HCT116 (cell line): ENCODE measurements at regions not wholly inside any gene's neighbourhood (a gene's known extent, or its start where the extent isn't known, plus 50 kb on each side); places are given as distances from the start of the nearest gene placed in this dataset.

ENCODE experiments used
- ATAC-seq: fragments of 200-7000 bp; cut with Tn5 transposase; 2 replicates; pipeline ENCODE4 v1.9.1; 2020; ENCODE audit warnings: mild to moderate bottlenecking, moderate library complexity
- BruUV-seq: library from RNA; stranded (reverse); fragments of 400-500 nt; replicated peaks from 2 replicates; lab custom pipeline; 2021; lab: Mats Ljungman, UMichigan
- CTCF ChIA-PET: fragments of 300-600 bp; sonication (Branson Sonifier 250); formaldehyde crosslinking; loops from one replicate; lab custom pipeline; 2021; ENCODE audit warnings: antibody characterized with exemption; lab: Charles Lee
- POLR2A ChIA-PET: fragments of 300-600, 350-600 bp; sonication (Branson Sonifier 250); formaldehyde crosslinking; loops from one replicate; lab custom pipeline; 2021; ENCODE audit warnings: antibody characterized with exemption; lab: Charles Lee
- RAD21 ChIA-PET, 2 experiments: fragments of 300-600 bp; sonication (Branson Sonifier 250); formaldehyde crosslinking; loops; one replicate each; lab custom pipeline; 2023; ENCODE audit warnings: low total read pairs in 2 of 2; ENCODE audit not compliant: uncharacterized antibody in 2 of 2, unreplicated experiment in 2 of 2, low non-redundant PET in 1 of 2; lab: Charles Lee
- DNase-seq: peaks from one replicate; pipeline ENCODE4 v3.0.0-alpha.2; 2010; ENCODE audit warnings: low read depth, low spot score
- H2AFZ ChIP-seq: fragments of 200-600 bp; shearing (Covaris generic), sonication (generic); 2 replicates; pipeline ENCODE4 v1.6.1; 2017; ENCODE audit warnings: low read depth, mixed run types, mixed read lengths, antibody characterized with exemption, low read length; ENCODE audit not compliant: poor library complexity, severe bottlenecking
- H3K27ac ChIP-seq: 2 replicates; pipeline ENCODE4 v1.5.1; 2012; ENCODE audit warnings: low read depth, low read length
- H3K27me3 ChIP-seq: fragments of 200-600 bp; sonication (generic); 2 replicates; pipeline ENCODE4 v1.6.1; 2016; ENCODE audit warnings: mixed run types, low read length, mixed read lengths; ENCODE audit not compliant: insufficient read depth
- H3K36me3 ChIP-seq, 2 experiments: fragments of 200-500 bp in 1 of 2; fragments of 200-600 bp in 1 of 2; sonication (Bioruptor generic) in 1 of 2; sonication (generic) in 1 of 2; 2 replicates each; pipeline versions ENCODE4 v1.5.1 to v1.6.1; 2014 to 2016; ENCODE audit warnings: low read length in 2 of 2, inconsistent platforms in 1 of 2, mixed read lengths in 1 of 2, mixed run types in 1 of 2; ENCODE audit not compliant: insufficient read depth in 2 of 2, control insufficient read depth in 1 of 2
- H3K4me1 ChIP-seq, 2 experiments: fragments of 200-600 bp in 1 of 2; sonication (generic) in 1 of 2; 2 replicates each; pipeline versions ENCODE4 v1.5.1 to v1.6.1; 2012 to 2017; ENCODE audit warnings: low read length in 2 of 2, inconsistent platforms in 1 of 2, mild to moderate bottlenecking in 1 of 2, mixed read lengths in 1 of 2, mixed run types in 1 of 2, moderate library complexity in 1 of 2; ENCODE audit not compliant: insufficient read depth in 2 of 2, control insufficient read depth in 1 of 2
- H3K4me2 ChIP-seq: fragments of 200-600 bp; sonication (generic); 2 replicates; pipeline ENCODE4 v1.6.1; 2017; ENCODE audit warnings: mixed run types, low read length, mixed read lengths
- H3K4me3 ChIP-seq, 2 experiments: fragments of 200-600 bp in 1 of 2; sonication (generic) in 1 of 2; replicated peaks in 1 of 2; 2 replicates each; pipeline ENCODE4 v1.5.1; 2011 to 2016; ENCODE audit warnings: low read length in 2 of 2, control low read depth in 1 of 2, low read depth in 1 of 2, mild to moderate bottlenecking in 1 of 2, mixed read lengths in 1 of 2, mixed run types in 1 of 2
- H3K79me2 ChIP-seq: fragments of 200-600 bp; sonication (generic); 2 replicates; pipeline ENCODE4 v1.6.1; 2017; ENCODE audit warnings: mild to moderate bottlenecking, mixed run types, low read length, moderate library complexity, mixed read lengths; ENCODE audit not compliant: insufficient read depth
- H3K9ac ChIP-seq: fragments of 200-600 bp; sonication (generic); 2 replicates; pipeline ENCODE4 v1.6.1; 2016; ENCODE audit warnings: low read length, mixed read lengths
- H3K9me2 ChIP-seq: fragments of 200-600 bp; sonication (generic), shearing (Covaris generic); 2 replicates; pipeline ENCODE4 v1.6.1; 2017; ENCODE audit warnings: mixed run types, mild to moderate bottlenecking, moderate library complexity; ENCODE audit not compliant: insufficient read depth
- H3K9me3 ChIP-seq, 2 experiments: fragments of 200-500 bp in 1 of 2; fragments of 200-600 bp in 1 of 2; sonication (Bioruptor generic) in 1 of 2; sonication (generic) in 1 of 2; 2 replicates each; pipeline ENCODE4 v1.6.1; 2014 to 2017; ENCODE audit warnings: low read length in 2 of 2, mixed read lengths in 2 of 2, inconsistent platforms in 1 of 2, low read depth in 1 of 2, mild to moderate bottlenecking in 1 of 2, mixed run types in 1 of 2, moderate library complexity in 1 of 2; ENCODE audit not compliant: control insufficient read depth in 1 of 2, insufficient read depth in 1 of 2
- H4K20me1 ChIP-seq: fragments of 200-600 bp; sonication (generic), shearing (Covaris generic); 2 replicates; pipeline ENCODE4 v1.6.1; 2017; ENCODE audit warnings: mixed run types, mild to moderate bottlenecking, moderate library complexity; ENCODE audit not compliant: insufficient read depth
- CBX3 ChIP-seq: IDR thresholded peaks from 2 replicates; pipeline ENCODE4 v1.6.1; 2012; ENCODE audit warnings: low read depth
- EZH2phosphoT487 ChIP-seq: fragments of 200-600 bp; IDR thresholded peaks from 2 replicates; pipeline ENCODE4 v1.6.1; 2018; ENCODE audit warnings: antibody characterized with exemption, borderline replicate concordance
- FOSL1 ChIP-seq: IDR thresholded peaks from 2 replicates; pipeline ENCODE4 v1.6.1; 2012; ENCODE audit warnings: low read depth
- JUND ChIP-seq: IDR thresholded peaks from 2 replicates; pipeline ENCODE4 v1.6.1; 2012
- RAD21 ChIP-seq: IDR thresholded peaks from 2 replicates; pipeline ENCODE4 v1.6.1; 2012; ENCODE audit warnings: low read depth, mild to moderate bottlenecking
- SP1 ChIP-seq: IDR thresholded peaks from 2 replicates; pipeline ENCODE4 v1.6.1; 2012; ENCODE audit warnings: low read depth
- ZFX ChIP-seq: fragments of 450-650 bp; IDR thresholded peaks from 2 replicates; pipeline ENCODE4 v1.6.1; 2017
- ZNF274 ChIP-seq: fragments of 200-500 bp; sonication (Bioruptor generic); IDR thresholded peaks from 2 replicates; pipeline ENCODE4 v1.6.1; 2014; ENCODE audit warnings: mild to moderate bottlenecking, low read depth, low read length, inconsistent platforms
- intact Hi-C: fragments of 100-400 bp; cut with micrococcal nuclease; formaldehyde crosslinking; loops from 2 replicates; pipeline ENCODE4 v1.10.0; 2022
- TF ChIP-seq, protein P1 (sequence below), 3 experiments: fragments of 200-600 bp in 1 of 3; sonication (generic) in 1 of 3; IDR thresholded peaks in 2 of 3; conservative IDR thresholded peaks in 1 of 3; 2 replicates each; pipeline ENCODE4 v1.5.1; 2012 to 2017; ENCODE audit warnings: low read depth in 2 of 3, low read length in 2 of 3, antibody characterized with exemption in 1 of 3, borderline replicate concordance in 1 of 3, control low read depth in 1 of 3, mild to moderate bottlenecking in 1 of 3, mixed read lengths in 1 of 3, mixed run types in 1 of 3, moderate library complexity in 1 of 3; ENCODE audit not compliant: insufficient read depth in 1 of 3
- TF ChIP-seq, protein P2 (sequence below): IDR thresholded peaks from 2 replicates; pipeline ENCODE4 v1.6.1; 2012; ENCODE audit warnings: low read depth

- TF ChIP-seq, protein P1, sequence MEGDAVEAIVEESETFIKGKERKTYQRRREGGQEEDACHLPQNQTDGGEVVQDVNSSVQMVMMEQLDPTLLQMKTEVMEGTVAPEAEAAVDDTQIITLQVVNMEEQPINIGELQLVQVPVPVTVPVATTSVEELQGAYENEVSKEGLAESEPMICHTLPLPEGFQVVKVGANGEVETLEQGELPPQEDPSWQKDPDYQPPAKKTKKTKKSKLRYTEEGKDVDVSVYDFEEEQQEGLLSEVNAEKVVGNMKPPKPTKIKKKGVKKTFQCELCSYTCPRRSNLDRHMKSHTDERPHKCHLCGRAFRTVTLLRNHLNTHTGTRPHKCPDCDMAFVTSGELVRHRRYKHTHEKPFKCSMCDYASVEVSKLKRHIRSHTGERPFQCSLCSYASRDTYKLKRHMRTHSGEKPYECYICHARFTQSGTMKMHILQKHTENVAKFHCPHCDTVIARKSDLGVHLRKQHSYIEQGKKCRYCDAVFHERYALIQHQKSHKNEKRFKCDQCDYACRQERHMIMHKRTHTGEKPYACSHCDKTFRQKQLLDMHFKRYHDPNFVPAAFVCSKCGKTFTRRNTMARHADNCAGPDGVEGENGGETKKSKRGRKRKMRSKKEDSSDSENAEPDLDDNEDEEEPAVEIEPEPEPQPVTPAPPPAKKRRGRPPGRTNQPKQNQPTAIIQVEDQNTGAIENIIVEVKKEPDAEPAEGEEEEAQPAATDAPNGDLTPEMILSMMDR (IDR thresholded peaks at IDR 0.05 in 2 of 3, conservative IDR thresholded peaks at IDR 0.05 in 1 of 3; ENCODE audit: borderline replicate concordance in 1 of 3, insufficient read depth in 1 of 3, low read depth in 2 of 3, low read length in 2 of 3) = no peak
- TF ChIP-seq SP1 (peak; percentile 65), CBX3 (peak; percentile 71; the same call in 1 of the 2 replicates), JUND (peak; percentile 73)
- TF ChIP-seq, all 23 proteins: peak for 8
Measured at GRCh38 chr2:219968685-219969345, 341.4 kb downstream of the SLC4A3 start (continued).

DNA sequence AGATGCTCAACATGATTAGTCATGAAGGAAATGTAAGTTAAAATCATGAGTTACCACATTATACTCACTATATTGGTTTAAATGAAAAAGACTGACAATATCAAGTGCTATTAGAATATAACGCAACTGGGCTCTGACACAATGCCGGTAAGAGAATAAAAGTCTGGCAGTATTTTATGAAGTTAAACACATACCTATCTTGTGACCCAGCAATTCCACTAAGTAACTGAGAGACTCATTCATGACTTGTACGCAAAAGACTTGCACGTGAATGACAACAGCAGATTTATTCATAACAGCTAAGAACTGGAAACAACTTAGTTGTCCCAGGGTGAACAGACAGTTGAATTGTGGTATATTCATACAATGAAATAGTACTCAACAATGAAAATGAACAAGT, 342.1 kb downstream of the SLC4A3 start:
- Histone ChIP-seq H2AFZ (no peak overlapping the region), H3K36me3 (peaks cover 0 to 3% of the 10 kb centered on the region in 2 experiments; a peak in 1 of 4 replicates), H4K20me1 (no peaks in the 10 kb centered on the region), H3K27ac (peak overlapping the region; percentile 48; the same call in 1 of the 2 replicates), H3K27me3 (no peaks in the 10 kb centered on the region), H3K4me3 (no peak overlapping the region), H3K9ac (no peak overlapping the region), H3K4me2 (peak overlapping the region; percentile 58), H3K4me1 (peaks cover 11 to 27% of the 10 kb centered on the region in 2 experiments), H3K79me2 (0 out of 2 replicates have a peak, but pooled peaks cover 3% of the 10 kb centered on the region), H3K9me2 (no peaks in the 10 kb centered on the region), H3K9me3 (no peaks in the 10 kb centered on the region)
- TF ChIP-seq, protein P2, sequence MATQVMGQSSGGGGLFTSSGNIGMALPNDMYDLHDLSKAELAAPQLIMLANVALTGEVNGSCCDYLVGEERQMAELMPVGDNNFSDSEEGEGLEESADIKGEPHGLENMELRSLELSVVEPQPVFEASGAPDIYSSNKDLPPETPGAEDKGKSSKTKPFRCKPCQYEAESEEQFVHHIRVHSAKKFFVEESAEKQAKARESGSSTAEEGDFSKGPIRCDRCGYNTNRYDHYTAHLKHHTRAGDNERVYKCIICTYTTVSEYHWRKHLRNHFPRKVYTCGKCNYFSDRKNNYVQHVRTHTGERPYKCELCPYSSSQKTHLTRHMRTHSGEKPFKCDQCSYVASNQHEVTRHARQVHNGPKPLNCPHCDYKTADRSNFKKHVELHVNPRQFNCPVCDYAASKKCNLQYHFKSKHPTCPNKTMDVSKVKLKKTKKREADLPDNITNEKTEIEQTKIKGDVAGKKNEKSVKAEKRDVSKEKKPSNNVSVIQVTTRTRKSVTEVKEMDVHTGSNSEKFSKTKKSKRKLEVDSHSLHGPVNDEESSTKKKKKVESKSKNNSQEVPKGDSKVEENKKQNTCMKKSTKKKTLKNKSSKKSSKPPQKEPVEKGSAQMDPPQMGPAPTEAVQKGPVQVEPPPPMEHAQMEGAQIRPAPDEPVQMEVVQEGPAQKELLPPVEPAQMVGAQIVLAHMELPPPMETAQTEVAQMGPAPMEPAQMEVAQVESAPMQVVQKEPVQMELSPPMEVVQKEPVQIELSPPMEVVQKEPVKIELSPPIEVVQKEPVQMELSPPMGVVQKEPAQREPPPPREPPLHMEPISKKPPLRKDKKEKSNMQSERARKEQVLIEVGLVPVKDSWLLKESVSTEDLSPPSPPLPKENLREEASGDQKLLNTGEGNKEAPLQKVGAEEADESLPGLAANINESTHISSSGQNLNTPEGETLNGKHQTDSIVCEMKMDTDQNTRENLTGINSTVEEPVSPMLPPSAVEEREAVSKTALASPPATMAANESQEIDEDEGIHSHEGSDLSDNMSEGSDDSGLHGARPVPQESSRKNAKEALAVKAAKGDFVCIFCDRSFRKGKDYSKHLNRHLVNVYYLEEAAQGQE = no peak
- TF ChIP-seq ZNF274 (no peak), ZFX (no peak), RAD21 (no peak), FOSL1 (0 out of 2 replicates have a peak, but pooled peaks have one; percentile 17), EZH2phosphoT487 (no peak)
- intact Hi-C loops = no loop called here
- POLR2A ChIA-PET = no interaction called here
- DNase-seq (no peak), ATAC-seq (no peak)
- CTCF ChIA-PET = no interaction called here
- no TSS peak for BruUV-seq
- RAD21 ChIA-PET = no interaction called here
